ENCODE measurements at regions not wholly inside any gene's neighbourhood (a gene's known extent, or its start where the extent isn't known, plus 50 kb on each side); places are given as distances from the start of the nearest gene placed in this dataset.

- no peak for DNase-seq (ENCODE audit: extremely low read depth in 1 of 11, low read depth in 9 of 11, low spot score in 4 of 11)
Measured at GRCh38 chr1:96059736-96060135, 661.8 kb upstream of the PTBP2 start.

GRCh38 chr1:96060621-96061020 is 661.0 kb upstream of the PTBP2 start:
- no peak for DNase-seq (ENCODE audit: extremely low read depth in 1 of 11, low read depth in 9 of 11, low spot score in 4 of 11)

GRCh38 chr1:96072021-96072420 is 649.6 kb upstream of the PTBP2 start:
- DNase-seq (ENCODE audit: extremely low read depth in 1 of 11, low read depth in 9 of 11, low spot score in 4 of 11), result no peak

- DNase-seq (ENCODE audit: extremely low read depth in 1 of 11, low read depth in 9 of 11, low spot score in 4 of 11), result no peak
Measured at GRCh38 chr1:96073100-96073499, 648.5 kb upstream of the PTBP2 start.

GRCh38 chr1:96074422-96074821 is 647.2 kb upstream of the PTBP2 start:
- DNase-seq (ENCODE audit: extremely low read depth in 1 of 11, low read depth in 9 of 11, low spot score in 4 of 11), result no peak

- DNase-seq (ENCODE audit: extremely low read depth in 1 of 11, low read depth in 9 of 11, low spot score in 4 of 11), result no peak
Measured at GRCh38 chr1:96074876-96075577, 646.6 kb upstream of the PTBP2 start.

- DNase-seq (ENCODE audit: extremely low read depth in 1 of 11, low read depth in 9 of 11, low spot score in 4 of 11), result no peak
Measured at GRCh38 chr1:96075704-96076455, 645.7 kb upstream of the PTBP2 start.

GRCh38 chr1:96076589-96076988 is 645.0 kb upstream of the PTBP2 start:
- no peak for DNase-seq (ENCODE audit: extremely low read depth in 1 of 11, low read depth in 9 of 11, low spot score in 4 of 11)

- DNase-seq (ENCODE audit: extremely low read depth in 1 of 11, low read depth in 9 of 11, low spot score in 4 of 11), result no peak
Measured at GRCh38 chr1:96079581-96079980, 642.0 kb upstream of the PTBP2 start.

GRCh38 chr1:96080925-96081324 is 640.7 kb upstream of the PTBP2 start:
- no peak for DNase-seq (ENCODE audit: extremely low read depth in 1 of 11, low read depth in 9 of 11, low spot score in 4 of 11)

GRCh38 chr1:96087719-96088118 is 633.9 kb upstream of the PTBP2 start:
- DNase-seq (ENCODE audit: extremely low read depth in 1 of 11, low read depth in 9 of 11, low spot score in 4 of 11), result no peak

GRCh38 chr1:96090134-96090533 is 631.5 kb upstream of the PTBP2 start:
- DNase-seq (ENCODE audit: extremely low read depth in 1 of 11, low read depth in 9 of 11, low spot score in 4 of 11), result no peak

GRCh38 chr1:96095849-96096612 is 625.6 kb upstream of the PTBP2 start:
- DNase-seq (ENCODE audit: extremely low read depth in 1 of 11, low read depth in 9 of 11, low spot score in 4 of 11), result no peak

- DNase-seq (ENCODE audit: extremely low read depth in 1 of 11, low read depth in 9 of 11, low spot score in 4 of 11), result no peak
Measured at GRCh38 chr1:96096613-96097321, 624.8 kb upstream of the PTBP2 start.

- no peak for DNase-seq (ENCODE audit: extremely low read depth in 1 of 11, low read depth in 9 of 11, low spot score in 4 of 11)
Measured at GRCh38 chr1:96104506-96104905, 617.1 kb upstream of the PTBP2 start.

- no peak for DNase-seq (ENCODE audit: extremely low read depth in 1 of 11, low read depth in 9 of 11, low spot score in 4 of 11)
Measured at GRCh38 chr1:96104906-96105305, 616.7 kb upstream of the PTBP2 start.

- DNase-seq (ENCODE audit: extremely low read depth in 1 of 11, low read depth in 9 of 11, low spot score in 4 of 11), result no peak
Measured at GRCh38 chr1:96116731-96117130, 604.9 kb upstream of the PTBP2 start.

- no peak for DNase-seq (ENCODE audit: extremely low read depth in 1 of 11, low read depth in 9 of 11, low spot score in 4 of 11)
Measured at GRCh38 chr1:96130432-96130831, 591.2 kb upstream of the PTBP2 start.

GRCh38 chr1:96144636-96145035 is 576.9 kb upstream of the PTBP2 start:
- DNase-seq (ENCODE audit: extremely low read depth in 1 of 11, low read depth in 9 of 11, low spot score in 4 of 11), result no peak

Measured in renal cortex interstitium (tissue), 11 donors.